Panc1 (cell line): ENCODE measurements at regions not wholly inside any gene's neighbourhood (a gene's known extent, or its start where the extent isn't known, plus 50 kb on each side); places are given as distances from the start of the nearest gene placed in this dataset.

Experiments used
- POLR2AphosphoS5 ChIP-seq: IDR thresholded peaks from 2 replicates; pipeline ENCODE4 v1.6.1; 2012; ENCODE audit warnings: mild to moderate bottlenecking, low read depth, low read length, moderate library complexity
- SIN3A ChIP-seq: IDR thresholded peaks from 2 replicates; pipeline ENCODE4 v1.6.1; 2012; ENCODE audit warnings: low read depth, mild to moderate bottlenecking, low read length, moderate library complexity, borderline replicate concordance; ENCODE audit not compliant: insufficient read depth
- TCF7L2 ChIP-seq: IDR thresholded peaks from 2 replicates; pipeline ENCODE4 v1.6.1; 2011; ENCODE audit warnings: mild to moderate bottlenecking, low read depth, low read length, inconsistent platforms
- TF ChIP-seq, protein P1 (sequence below): fragments of 450-650 bp; IDR thresholded peaks from 2 replicates; pipeline ENCODE4 v1.5.1; 2017; ENCODE audit warnings: mild to moderate bottlenecking
- TF ChIP-seq, protein P2 (sequence below), 2 experiments: IDR thresholded peaks; 2 replicates each; pipeline ENCODE4 v1.6.1; 2011 to 2012; ENCODE audit warnings: low read depth in 2 of 2, control low read depth in 1 of 2, low read length in 1 of 2, mild to moderate bottlenecking in 1 of 2, moderate library complexity in 1 of 2; ENCODE audit not compliant: insufficient read depth in 1 of 2

GRCh38 chr1:193767886-193768285, 581.5 kb upstream of the B3GALT2 start:
- TF ChIP-seq, protein P1, sequence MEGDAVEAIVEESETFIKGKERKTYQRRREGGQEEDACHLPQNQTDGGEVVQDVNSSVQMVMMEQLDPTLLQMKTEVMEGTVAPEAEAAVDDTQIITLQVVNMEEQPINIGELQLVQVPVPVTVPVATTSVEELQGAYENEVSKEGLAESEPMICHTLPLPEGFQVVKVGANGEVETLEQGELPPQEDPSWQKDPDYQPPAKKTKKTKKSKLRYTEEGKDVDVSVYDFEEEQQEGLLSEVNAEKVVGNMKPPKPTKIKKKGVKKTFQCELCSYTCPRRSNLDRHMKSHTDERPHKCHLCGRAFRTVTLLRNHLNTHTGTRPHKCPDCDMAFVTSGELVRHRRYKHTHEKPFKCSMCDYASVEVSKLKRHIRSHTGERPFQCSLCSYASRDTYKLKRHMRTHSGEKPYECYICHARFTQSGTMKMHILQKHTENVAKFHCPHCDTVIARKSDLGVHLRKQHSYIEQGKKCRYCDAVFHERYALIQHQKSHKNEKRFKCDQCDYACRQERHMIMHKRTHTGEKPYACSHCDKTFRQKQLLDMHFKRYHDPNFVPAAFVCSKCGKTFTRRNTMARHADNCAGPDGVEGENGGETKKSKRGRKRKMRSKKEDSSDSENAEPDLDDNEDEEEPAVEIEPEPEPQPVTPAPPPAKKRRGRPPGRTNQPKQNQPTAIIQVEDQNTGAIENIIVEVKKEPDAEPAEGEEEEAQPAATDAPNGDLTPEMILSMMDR = no peak
- TF ChIP-seq POLR2AphosphoS5 (no peak), SIN3A (no peak), TCF7L2 (no peak)
- TF ChIP-seq, protein P2, sequence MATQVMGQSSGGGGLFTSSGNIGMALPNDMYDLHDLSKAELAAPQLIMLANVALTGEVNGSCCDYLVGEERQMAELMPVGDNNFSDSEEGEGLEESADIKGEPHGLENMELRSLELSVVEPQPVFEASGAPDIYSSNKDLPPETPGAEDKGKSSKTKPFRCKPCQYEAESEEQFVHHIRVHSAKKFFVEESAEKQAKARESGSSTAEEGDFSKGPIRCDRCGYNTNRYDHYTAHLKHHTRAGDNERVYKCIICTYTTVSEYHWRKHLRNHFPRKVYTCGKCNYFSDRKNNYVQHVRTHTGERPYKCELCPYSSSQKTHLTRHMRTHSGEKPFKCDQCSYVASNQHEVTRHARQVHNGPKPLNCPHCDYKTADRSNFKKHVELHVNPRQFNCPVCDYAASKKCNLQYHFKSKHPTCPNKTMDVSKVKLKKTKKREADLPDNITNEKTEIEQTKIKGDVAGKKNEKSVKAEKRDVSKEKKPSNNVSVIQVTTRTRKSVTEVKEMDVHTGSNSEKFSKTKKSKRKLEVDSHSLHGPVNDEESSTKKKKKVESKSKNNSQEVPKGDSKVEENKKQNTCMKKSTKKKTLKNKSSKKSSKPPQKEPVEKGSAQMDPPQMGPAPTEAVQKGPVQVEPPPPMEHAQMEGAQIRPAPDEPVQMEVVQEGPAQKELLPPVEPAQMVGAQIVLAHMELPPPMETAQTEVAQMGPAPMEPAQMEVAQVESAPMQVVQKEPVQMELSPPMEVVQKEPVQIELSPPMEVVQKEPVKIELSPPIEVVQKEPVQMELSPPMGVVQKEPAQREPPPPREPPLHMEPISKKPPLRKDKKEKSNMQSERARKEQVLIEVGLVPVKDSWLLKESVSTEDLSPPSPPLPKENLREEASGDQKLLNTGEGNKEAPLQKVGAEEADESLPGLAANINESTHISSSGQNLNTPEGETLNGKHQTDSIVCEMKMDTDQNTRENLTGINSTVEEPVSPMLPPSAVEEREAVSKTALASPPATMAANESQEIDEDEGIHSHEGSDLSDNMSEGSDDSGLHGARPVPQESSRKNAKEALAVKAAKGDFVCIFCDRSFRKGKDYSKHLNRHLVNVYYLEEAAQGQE (IDR thresholded peaks at IDR 0.05; ENCODE audit: insufficient read depth in 1 of 2, low read depth in 2 of 2, low read length in 1 of 2) = no peak
